ENCODE measurements at regions not wholly inside any gene's neighbourhood (a gene's known extent, or its start where the extent isn't known, plus 50 kb on each side); places are given as distances from the start of the nearest gene placed in this dataset.

GRCh38 chr2:173552531-173552930, 197.9 kb downstream of the CDCA7 start:
- Histone ChIP-seq H3K27ac (no peak overlapping the region), H3K36me3 (no peaks in the 10 kb centered on the region), H3K27me3 (no peaks in the 10 kb centered on the region), H3K4me1 (peaks cover 0 to 8% (median 0%) of the 10 kb centered on the region in 4 donors), H3K9me3 (no peaks in the 10 kb centered on the region), H3K4me3 (no peak overlapping the region)
- DNase-seq, result no peak
- no peak for TF ChIP-seq POLR2A (IDR thresholded peaks at IDR 0.05)
- no peak for TF ChIP-seq CTCF (IDR thresholded peaks at IDR 0.05)

- no peaks in the 10 kb centered on the region for H3K9me3 ChIP-seq
- H3K36me3 ChIP-seq, result no peaks in the 10 kb centered on the region
- peak overlapping the region in 1 of 4 donors; percentile 62 for H3K27ac ChIP-seq
- DNase-seq, result peak in 1 of 3 donors; percentile 79
- peaks cover 0 to 8% (median 0%) of the 10 kb centered on the region in 4 donors for H3K4me1 ChIP-seq
- no peaks in the 10 kb centered on the region for H3K27me3 ChIP-seq
- TF ChIP-seq POLR2A (IDR thresholded peaks at IDR 0.05) (no peak), CTCF (IDR thresholded peaks at IDR 0.05) (no peak)
- H3K4me3 ChIP-seq, result peak overlapping the region in 1 of 4 donors; percentile 38
Measured at GRCh38 chr2:173553593-173553992, 198.9 kb downstream of the CDCA7 start.

- Histone ChIP-seq H3K4me1 (peaks cover 0 to 8% (median 0%) of the 10 kb centered on the region in 4 donors), H3K9me3 (no peaks in the 10 kb centered on the region), H3K36me3 (no peaks in the 10 kb centered on the region), H3K27me3 (no peaks in the 10 kb centered on the region), H3K27ac (no peak overlapping the region), H3K4me3 (no peak overlapping the region)
- TF ChIP-seq CTCF (IDR thresholded peaks at IDR 0.05) (no peak), POLR2A (IDR thresholded peaks at IDR 0.05) (no peak)
- no peak for DNase-seq
Measured at GRCh38 chr2:173555833-173556232, 201.2 kb downstream of the CDCA7 start.

- H3K27ac ChIP-seq, result no peak overlapping the region
- no peak overlapping the region for H3K4me3 ChIP-seq
- no peaks in the 10 kb centered on the region for H3K36me3 ChIP-seq
- no peaks in the 10 kb centered on the region for H3K9me3 ChIP-seq
- DNase-seq, result no peak
- no peaks in the 10 kb centered on the region for H3K27me3 ChIP-seq
- TF ChIP-seq CTCF (IDR thresholded peaks at IDR 0.05) (no peak), POLR2A (IDR thresholded peaks at IDR 0.05) (no peak)
- H3K4me1 ChIP-seq, result peaks cover 0 to 8% (median 0%) of the 10 kb centered on the region in 4 donors
Measured at GRCh38 chr2:173556816-173557215, 202.1 kb downstream of the CDCA7 start.

GRCh38 chr2:173557497-173557896, 202.8 kb downstream of the CDCA7 start:
- H3K27me3 ChIP-seq, result no peaks in the 10 kb centered on the region

More at GRCh38 chr2:173557497-173557896, 202.8 kb downstream of the CDCA7 start:
- H3K9me3 ChIP-seq, result no peaks in the 10 kb centered on the region
- H3K4me3 ChIP-seq, result no peak overlapping the region
- TF ChIP-seq POLR2A (IDR thresholded peaks at IDR 0.05), result no peak
- TF ChIP-seq CTCF (IDR thresholded peaks at IDR 0.05), result no peak
- H3K4me1 ChIP-seq, result peaks cover 0 to 8% (median 0%) of the 10 kb centered on the region in 4 donors
- H3K36me3 ChIP-seq, result no peaks in the 10 kb centered on the region
- DNase-seq, result no peak
- H3K27ac ChIP-seq, result no peak overlapping the region
